Keratinocyte (primary cell): ENCODE measurements at regions not wholly inside any gene's neighbourhood (a gene's known extent, or its start where the extent isn't known, plus 50 kb on each side); places are given as distances from the start of the nearest gene placed in this dataset.

Experiments
- DNase-seq: peaks from one replicate; pipeline ENCODE4 v3.0.0-alpha.2; 2011; ENCODE audit warnings: low read depth, missing footprints, low spot score
- FAIRE-seq: peaks from 2 replicates; lab custom pipeline; 2011; peaks lifted over from hg19 to GRCh38; lab: Jason Lieb, UNC
- H2AFZ ChIP-seq: 2 replicates; pipeline ENCODE4 v1.6.0; 2012; ENCODE audit warnings: low read length, control low read depth, inconsistent platforms; ENCODE audit not compliant: control insufficient read depth
- H3K27ac ChIP-seq: 2 replicates; pipeline ENCODE4 v1.5.1; 2011; ENCODE audit warnings: low read length; ENCODE audit not compliant: control insufficient read depth, insufficient read depth
- H3K27me3 ChIP-seq: 3 replicates; pipeline ENCODE4 v1.6.0; 2011; ENCODE audit warnings: low read length; ENCODE audit not compliant: control insufficient read depth, insufficient read depth; ENCODE audit errors: extremely low read depth
- H3K36me3 ChIP-seq, 2 experiments: 2 replicates in 1 of 2; 3 replicates in 1 of 2; pipeline ENCODE4 v1.5.1; 2011; ENCODE audit warnings: low read length in 2 of 2, mild to moderate bottlenecking in 1 of 2; ENCODE audit not compliant: control insufficient read depth in 2 of 2, insufficient read depth in 2 of 2; ENCODE audit errors: extremely low read depth in 1 of 2
- H3K4me1 ChIP-seq: 3 replicates; pipeline ENCODE4 v1.5.1; 2011; ENCODE audit warnings: low read length; ENCODE audit not compliant: control insufficient read depth, insufficient read depth; ENCODE audit errors: extremely low read depth
- H3K4me2 ChIP-seq: 3 replicates; pipeline ENCODE4 v1.6.0; 2011; ENCODE audit warnings: low read depth, low read length; ENCODE audit not compliant: control insufficient read depth, insufficient read depth; ENCODE audit errors: extremely low read depth
- H3K4me3 ChIP-seq, 3 experiments: fragments of 200-600 bp in 1 of 3; sonication (generic) in 1 of 3; 2 replicates in 2 of 3; 3 replicates in 1 of 3; pipeline ENCODE4 v1.5.1; 2011 to 2016; ENCODE audit warnings: low read length in 3 of 3, mild to moderate bottlenecking in 3 of 3, control low read depth in 2 of 3, inconsistent platforms in 1 of 3, low read depth in 1 of 3, mixed read lengths in 1 of 3, mixed run types in 1 of 3, moderate library complexity in 1 of 3; ENCODE audit not compliant: control insufficient read depth in 2 of 3, insufficient read depth in 2 of 3; ENCODE audit errors: extremely low read depth in 1 of 3
- H3K79me2 ChIP-seq: 2 replicates; pipeline ENCODE4 v1.6.0; 2012; ENCODE audit warnings: low read length; ENCODE audit not compliant: control insufficient read depth, insufficient read depth
- H3K9ac ChIP-seq: 3 replicates; pipeline ENCODE4 v1.6.0; 2011; ENCODE audit warnings: low read length; ENCODE audit not compliant: control insufficient read depth, insufficient read depth; ENCODE audit errors: extremely low read depth
- H3K9me1 ChIP-seq: 3 replicates; pipeline ENCODE4 v1.6.0; 2011; ENCODE audit warnings: low read length; ENCODE audit not compliant: control insufficient read depth, insufficient read depth; ENCODE audit errors: extremely low read depth
- H3K9me3 ChIP-seq: 2 replicates; pipeline ENCODE4 v1.5.1; 2012; ENCODE audit warnings: low read depth, low read length; ENCODE audit not compliant: control insufficient read depth
- H4K20me1 ChIP-seq: 3 replicates; pipeline ENCODE4 v1.6.0; 2011; ENCODE audit warnings: low read length; ENCODE audit not compliant: control insufficient read depth, insufficient read depth; ENCODE audit errors: extremely low read depth
- EZH2 ChIP-seq: IDR thresholded peaks from one replicate; pipeline ENCODE4 v1.6.1; 2012; ENCODE audit warnings: inconsistent platforms, mild to moderate bottlenecking, low read length, moderate library complexity
- dilution Hi-C: fragments of 300-500 bp; cut with MboI; formaldehyde crosslinking; loops from one replicate; pipeline ENCODE4 v1.7.0; 2020; ENCODE audit warnings: low sequenced_read_pairs; ENCODE audit not compliant: extremely low pct_ligation_motif_present
- TF ChIP-seq, protein P1 (sequence below), 3 experiments: IDR thresholded peaks in 1 of 3; conservative IDR thresholded peaks in 1 of 3; optimal IDR thresholded peaks in 1 of 3; 2 replicates in 2 of 3; 3 replicates in 1 of 3; pipeline versions ENCODE3 to v1.5.1; 2011; ENCODE audit warnings: low read length in 3 of 3, mild to moderate bottlenecking in 3 of 3, moderate library complexity in 2 of 3, control low read depth in 1 of 3, inconsistent platforms in 1 of 3; ENCODE audit not compliant: insufficient read depth in 2 of 3; ENCODE audit errors: extremely low read depth in 1 of 3

DNA sequence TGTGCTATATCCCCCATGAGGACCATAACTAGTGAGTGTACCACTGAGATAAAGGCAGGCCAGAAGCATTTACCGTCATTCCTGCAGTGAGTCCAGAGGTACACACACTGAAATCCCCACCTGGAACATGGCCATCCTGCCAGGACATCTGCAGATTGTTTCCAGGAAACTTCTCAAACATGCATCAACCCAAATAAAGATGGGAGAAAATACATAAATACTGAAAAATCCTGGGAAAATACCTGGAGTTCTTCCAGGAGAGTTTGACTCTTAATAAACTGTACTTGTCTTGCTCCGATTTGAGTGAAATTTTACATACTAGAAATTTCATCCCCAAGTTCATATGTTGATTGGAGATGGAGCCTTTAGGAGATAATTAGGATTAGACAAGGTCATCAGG, 388.1 kb upstream of the KLHL29 start:
- no peaks in the 10 kb centered on the region for H3K27me3 ChIP-seq
- no peaks in the 10 kb centered on the region for H4K20me1 ChIP-seq
- no peaks in the 10 kb centered on the region for H3K4me1 ChIP-seq
- H3K9me3 ChIP-seq = no peaks in the 10 kb centered on the region
- no peak overlapping the region for H3K9ac ChIP-seq
- FAIRE-seq = no peak
- no peaks in the 10 kb centered on the region for H3K9me1 ChIP-seq
- H3K4me3 ChIP-seq = no peak overlapping the region
- dilution Hi-C loops = no loop called here
- no peak for DNase-seq
- no peaks in the 10 kb centered on the region for H3K36me3 ChIP-seq
- no peak overlapping the region for H2AFZ ChIP-seq
- no peak overlapping the region for H3K27ac ChIP-seq
- no peaks in the 10 kb centered on the region for H3K79me2 ChIP-seq
- H3K4me2 ChIP-seq = no peak overlapping the region
- TF ChIP-seq EZH2 = no peak
- TF ChIP-seq, protein P1, sequence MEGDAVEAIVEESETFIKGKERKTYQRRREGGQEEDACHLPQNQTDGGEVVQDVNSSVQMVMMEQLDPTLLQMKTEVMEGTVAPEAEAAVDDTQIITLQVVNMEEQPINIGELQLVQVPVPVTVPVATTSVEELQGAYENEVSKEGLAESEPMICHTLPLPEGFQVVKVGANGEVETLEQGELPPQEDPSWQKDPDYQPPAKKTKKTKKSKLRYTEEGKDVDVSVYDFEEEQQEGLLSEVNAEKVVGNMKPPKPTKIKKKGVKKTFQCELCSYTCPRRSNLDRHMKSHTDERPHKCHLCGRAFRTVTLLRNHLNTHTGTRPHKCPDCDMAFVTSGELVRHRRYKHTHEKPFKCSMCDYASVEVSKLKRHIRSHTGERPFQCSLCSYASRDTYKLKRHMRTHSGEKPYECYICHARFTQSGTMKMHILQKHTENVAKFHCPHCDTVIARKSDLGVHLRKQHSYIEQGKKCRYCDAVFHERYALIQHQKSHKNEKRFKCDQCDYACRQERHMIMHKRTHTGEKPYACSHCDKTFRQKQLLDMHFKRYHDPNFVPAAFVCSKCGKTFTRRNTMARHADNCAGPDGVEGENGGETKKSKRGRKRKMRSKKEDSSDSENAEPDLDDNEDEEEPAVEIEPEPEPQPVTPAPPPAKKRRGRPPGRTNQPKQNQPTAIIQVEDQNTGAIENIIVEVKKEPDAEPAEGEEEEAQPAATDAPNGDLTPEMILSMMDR (optimal IDR thresholded peaks at IDR 0.05 in 1 of 3, IDR thresholded peaks at IDR 0.05 in 1 of 3, conservative IDR thresholded peaks at IDR 0.05 in 1 of 3; ENCODE audit: extremely low read depth in 1 of 3, insufficient read depth in 2 of 3, low read length in 3 of 3) = no peak

DNA sequence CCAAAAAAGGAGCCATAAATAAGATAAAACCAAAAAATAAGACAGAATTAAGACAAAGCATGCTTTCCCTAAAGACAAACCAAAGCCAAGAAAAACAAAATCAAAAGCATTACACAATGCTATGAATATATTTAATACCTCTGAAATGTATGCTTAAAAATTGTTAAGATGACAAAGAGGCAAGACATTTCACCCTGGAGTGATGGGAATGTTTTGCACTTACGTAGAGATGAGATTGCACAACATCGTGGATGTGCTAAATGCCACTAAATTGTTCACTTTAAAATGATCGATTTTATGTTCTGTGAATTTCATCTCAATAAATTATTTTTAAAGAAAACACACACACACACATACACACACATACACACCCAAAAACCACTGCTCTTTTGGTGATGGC, 386.6 kb upstream of the KLHL29 start:
- Histone ChIP-seq H3K79me2 (no peaks in the 10 kb centered on the region), H3K36me3 (no peaks in the 10 kb centered on the region), H3K4me3 (no peak overlapping the region), H3K9me3 (no peaks in the 10 kb centered on the region), H4K20me1 (no peaks in the 10 kb centered on the region), H3K27me3 (no peaks in the 10 kb centered on the region), H3K4me2 (no peak overlapping the region), H2AFZ (no peak overlapping the region), H3K4me1 (no peaks in the 10 kb centered on the region), H3K9ac (no peak overlapping the region), H3K9me1 (no peaks in the 10 kb centered on the region), H3K27ac (no peak overlapping the region)
- no peak for TF ChIP-seq EZH2
- TF ChIP-seq, protein P1 (optimal IDR thresholded peaks at IDR 0.05 in 1 of 3, IDR thresholded peaks at IDR 0.05 in 1 of 3, conservative IDR thresholded peaks at IDR 0.05 in 1 of 3; ENCODE audit: extremely low read depth in 1 of 3, insufficient read depth in 2 of 3, low read length in 3 of 3) = no peak
- no peak for FAIRE-seq
- dilution Hi-C loops = no loop called here
- DNase-seq = no peak
